GM04503 (cell line): ENCODE measurements at regions not wholly inside any gene's neighbourhood (a gene's known extent, or its start where the extent isn't known, plus 50 kb on each side); places are given as distances from the start of the nearest gene placed in this dataset.

Experiments
- DNase-seq: peaks from one replicate; pipeline ENCODE4 v3.0.0-alpha.2; 2012; ENCODE audit warnings: low read depth

DNA sequence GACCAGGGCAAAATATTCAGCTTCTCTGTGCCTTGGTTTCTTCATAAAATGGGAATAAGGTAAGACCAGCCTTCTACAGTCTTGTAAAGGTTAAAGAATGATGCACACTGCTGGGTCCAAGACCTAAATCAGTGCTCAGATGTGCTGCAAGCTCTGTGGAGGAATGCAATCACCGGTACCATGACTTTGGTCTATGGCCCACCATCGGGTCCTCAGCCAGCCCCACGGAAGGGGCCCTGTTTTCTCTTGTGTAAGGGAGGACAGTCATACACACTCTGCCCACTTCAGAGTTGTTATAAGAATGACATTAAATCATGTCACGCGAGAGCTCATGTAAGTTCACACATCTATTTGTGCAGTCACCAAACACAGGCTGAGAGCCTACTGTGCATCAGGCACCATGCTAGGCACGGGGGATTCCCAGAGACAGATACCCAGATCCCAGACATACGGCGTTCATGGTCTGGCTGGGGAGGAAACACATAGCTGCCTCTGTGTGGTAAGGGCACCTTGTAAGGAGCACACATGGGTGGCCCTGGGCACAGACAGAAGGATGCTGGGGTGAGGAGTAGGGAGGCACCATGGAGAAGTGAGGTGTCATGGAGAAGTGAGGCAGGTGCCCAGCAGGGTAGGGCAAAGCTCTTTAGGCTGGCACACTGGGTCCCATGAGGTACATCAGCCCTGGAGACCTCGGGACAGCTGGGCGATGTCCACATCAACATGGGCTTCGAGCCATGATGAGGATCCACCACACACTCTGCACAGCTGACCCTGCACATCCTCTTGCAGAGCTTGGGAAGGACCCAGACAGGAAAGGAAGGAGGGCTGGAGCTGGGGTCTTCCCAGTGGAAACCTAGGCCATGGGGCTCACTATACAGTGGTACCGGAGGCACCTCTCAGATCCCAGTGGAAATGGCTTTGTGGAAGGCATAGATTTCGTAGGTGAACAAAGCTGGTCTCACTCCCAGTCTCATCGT is 190.4 kb upstream of the DIO3 start:
- no peak for DNase-seq

DNA sequence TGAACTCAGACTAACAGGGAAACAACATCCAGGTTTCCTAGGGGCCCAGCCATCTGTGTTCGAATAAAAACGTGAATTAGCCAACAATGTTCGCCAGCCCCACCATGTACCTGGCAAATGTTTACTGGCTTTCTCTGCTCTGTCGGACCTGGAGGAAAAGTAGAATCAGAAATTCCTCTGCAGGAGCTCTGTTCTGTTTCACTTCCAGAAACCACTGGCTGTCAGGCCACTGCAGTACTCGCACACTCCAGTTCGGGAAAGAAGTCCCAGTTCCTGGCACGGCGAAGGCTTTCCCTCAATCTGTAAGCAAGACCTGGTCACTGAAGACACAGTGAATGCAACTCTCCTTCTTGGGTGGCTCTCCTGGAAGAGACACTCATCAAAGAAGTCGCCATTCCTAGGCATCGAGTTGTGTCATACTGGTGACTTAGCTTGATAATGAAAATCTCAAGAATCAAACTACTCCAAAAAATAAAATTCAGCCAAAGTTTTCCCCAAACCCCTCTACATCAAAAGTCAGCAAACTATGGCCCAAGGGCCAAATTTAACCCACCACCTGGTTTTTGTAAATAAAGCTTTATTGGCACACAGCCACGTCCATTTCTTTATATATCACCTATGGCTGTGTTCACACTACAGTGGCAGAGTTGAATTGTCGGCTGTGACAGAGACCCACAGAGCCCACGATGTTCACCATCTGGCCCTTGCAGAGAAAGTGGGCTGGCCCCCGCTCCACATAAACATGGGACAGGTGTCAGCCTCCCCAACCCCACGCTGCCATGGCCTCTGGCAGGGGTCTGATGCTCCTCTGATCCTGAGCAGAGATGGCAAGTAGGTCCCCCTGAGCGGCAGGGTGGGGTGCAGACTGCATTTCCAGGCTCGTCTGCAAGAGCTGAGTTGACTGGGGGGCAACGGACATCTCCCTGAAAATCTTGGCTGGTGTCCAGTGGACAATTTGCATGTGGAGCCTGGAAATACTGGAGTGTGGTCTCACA is 189.2 kb upstream of the DIO3 start:
- no peak for DNase-seq

DNA sequence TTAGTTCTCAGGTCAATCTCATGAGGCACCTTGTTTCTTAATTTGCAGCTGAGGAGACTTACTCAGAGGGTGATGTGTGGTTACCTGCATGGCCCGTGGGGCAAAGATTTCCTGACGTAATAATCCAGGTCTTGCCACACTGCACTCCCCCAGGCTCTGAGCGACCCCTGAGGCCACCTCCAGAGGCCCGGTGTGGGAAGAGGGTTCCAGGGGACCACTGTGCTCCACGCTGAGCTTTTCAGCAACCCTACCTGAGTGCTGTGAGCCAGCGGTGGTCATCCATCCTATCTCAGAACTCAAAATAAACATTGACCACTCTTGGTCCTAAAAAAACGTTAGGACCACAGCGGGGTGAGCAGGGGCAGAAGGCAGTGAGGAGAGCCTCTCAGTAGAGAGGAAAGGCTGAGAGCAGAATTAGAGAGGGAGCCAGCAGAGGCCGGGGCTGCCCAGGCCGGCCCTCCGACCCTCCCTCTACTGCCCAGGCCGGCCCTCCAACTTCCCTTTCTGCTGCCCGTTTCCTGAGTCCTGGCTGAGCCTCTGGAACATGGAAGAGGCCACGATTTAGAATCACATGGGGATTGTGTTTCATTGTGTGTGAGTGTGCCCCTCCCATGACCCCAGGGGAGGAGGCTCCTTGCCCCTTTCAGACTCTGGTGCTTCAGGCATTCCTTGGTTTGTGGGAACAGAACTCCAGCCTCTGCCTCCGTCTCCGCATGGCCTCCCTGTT is 188.2 kb upstream of the DIO3 start:
- DNase-seq: no peak

DNA sequence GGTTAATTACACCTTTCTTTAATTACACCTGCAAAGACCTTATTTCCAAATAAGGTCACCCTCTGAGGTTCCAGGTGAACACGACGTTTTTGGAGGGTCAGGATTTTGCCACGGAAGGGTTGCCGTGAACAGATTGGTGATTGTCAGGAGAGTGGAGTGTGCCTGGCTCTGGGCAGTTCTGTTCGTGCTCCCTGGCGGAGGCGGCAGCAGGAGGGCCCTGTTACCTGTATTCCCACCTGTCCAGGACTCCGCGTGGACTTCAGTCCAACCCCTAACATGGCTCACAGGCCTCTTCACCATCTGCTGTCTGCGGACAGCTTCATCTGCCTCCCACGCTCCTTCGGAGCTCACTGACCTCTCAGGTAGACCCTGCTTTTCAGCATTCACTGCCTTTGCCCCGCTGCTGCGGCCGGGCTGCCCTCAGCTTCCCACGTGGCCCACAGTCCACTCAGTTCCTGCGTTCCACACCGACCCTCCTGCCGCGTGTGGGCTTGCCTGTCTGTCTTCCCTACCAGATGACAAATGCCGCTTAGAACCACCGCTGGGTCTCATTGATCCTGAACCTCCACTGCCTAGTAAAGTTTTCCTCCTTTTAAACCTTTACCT is 187.5 kb upstream of the DIO3 start:
- no peak for DNase-seq

DNA sequence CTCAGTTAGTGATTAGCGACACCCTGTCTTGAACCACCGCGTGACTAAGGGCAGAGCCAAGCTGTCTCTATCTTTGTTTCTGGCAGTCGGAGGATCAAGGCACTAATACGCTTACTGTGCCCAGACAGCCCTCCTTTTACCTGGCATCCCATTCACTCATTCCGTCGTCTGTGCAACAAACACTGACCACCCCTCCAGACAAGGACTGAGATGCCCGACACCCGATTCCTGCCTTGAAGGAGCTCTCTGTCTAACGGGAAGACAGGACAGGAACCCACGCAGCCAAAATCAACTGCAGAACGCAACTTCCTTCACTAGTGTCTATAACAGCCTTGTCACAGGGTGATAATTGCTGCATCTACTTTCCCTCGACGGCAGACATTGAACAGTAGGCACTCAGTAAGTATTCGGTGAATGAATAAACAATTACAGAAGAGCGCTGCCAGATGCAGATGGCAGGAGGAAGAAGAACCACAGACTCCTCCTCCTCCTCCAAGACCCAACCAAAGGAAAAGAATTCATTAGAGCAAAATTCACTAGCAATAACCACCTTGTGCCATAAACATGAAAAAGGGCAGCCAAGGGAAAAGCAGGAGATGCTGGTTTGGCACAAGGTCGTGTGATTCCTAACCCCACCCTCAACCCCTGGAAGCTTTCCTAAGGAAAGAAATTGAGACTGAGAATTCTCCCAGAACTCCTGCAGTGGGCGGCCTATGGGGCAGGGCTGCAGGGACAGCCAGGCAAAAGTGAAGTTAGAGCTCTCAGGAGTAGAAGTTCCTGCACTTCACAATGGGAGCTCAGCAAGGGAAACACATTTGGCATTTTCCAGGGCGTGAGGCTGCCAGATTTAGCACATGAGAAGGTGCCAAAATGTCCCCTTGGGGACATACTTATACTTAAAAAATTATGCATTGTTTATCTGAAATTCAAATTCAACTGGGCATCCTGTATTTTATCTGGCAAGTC is 186.6 kb upstream of the DIO3 start:
- DNase-seq: no peak

DNA sequence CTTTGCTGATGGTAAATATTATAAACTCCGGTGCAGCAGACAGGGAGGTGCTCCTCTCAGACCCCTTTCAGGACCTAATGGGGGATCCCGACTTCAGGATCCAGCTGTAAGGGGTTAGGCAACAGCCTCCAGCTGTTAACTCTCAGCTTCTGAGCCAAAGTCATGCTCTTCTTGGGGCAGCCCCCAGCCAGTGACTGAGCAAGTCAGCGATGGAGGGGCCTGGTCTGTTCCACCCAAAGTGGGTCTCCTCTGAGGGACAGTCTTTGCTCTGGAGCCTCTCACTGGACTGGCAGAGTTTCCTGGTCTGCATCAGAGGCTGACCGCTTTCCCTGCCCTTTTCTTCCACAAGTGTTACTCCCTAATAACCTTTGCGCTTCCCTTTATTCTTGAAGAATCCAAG is 184.2 kb upstream of the DIO3 start:
- DNase-seq: no peak

DNA sequence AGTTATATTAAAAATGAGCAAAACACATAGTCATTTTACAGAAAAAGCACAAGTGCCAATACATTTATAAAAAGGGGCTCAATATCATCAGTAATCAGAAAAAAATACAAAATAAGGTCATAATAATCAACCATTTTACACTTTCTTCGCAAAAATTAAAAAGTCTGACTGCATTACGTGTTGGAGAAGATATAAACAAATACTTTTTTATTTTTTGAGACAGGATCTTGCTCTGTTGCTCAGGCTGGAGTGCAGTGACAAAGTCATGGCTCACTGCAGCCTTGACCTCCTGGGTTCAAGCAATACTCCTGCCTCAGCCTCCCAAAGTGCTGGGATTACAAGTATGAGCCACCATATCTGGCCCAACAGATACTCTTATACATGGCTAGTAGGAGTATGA is 181.5 kb upstream of the DIO3 start:
- DNase-seq: no peak

DNA sequence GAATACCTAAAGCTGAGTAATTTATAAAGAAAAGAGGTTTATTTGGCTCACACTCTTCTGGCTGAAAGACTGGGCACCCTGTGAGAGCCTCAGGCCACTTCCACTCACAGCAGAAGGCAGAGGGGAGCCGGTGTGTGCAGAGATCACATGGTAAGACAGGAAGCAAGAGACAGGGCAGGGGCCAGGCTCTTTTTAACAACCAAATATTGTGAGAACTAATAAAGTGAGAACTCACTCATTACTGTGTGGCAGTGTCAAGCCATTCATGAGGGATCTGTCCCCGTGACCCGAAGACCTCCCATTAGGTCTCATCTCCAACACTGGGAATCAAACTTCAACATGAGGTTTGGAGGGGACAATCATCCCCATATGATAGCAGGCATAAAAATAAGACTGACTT is 180.8 kb upstream of the DIO3 start:
- no peak for DNase-seq

DNA sequence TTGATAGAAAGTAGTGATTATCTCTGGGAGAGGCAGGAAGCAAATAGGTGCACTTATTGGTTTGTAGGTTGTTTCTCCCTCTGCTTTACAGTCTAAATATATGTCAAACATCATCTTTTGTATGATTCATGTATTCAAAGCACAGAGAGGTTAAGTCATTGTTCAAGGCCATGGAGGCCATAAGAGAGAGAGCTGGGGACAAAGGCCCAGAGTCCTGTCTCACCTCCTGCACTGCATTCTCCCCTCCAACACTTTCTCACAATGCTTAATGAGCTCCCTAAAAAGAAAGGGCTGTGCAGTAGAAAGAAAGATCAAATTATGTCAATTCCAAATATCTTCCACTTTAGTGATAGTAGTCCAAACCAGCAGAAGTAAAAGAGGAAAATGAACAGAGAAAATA is 180.4 kb upstream of the DIO3 start:
- no peak for DNase-seq

DNA sequence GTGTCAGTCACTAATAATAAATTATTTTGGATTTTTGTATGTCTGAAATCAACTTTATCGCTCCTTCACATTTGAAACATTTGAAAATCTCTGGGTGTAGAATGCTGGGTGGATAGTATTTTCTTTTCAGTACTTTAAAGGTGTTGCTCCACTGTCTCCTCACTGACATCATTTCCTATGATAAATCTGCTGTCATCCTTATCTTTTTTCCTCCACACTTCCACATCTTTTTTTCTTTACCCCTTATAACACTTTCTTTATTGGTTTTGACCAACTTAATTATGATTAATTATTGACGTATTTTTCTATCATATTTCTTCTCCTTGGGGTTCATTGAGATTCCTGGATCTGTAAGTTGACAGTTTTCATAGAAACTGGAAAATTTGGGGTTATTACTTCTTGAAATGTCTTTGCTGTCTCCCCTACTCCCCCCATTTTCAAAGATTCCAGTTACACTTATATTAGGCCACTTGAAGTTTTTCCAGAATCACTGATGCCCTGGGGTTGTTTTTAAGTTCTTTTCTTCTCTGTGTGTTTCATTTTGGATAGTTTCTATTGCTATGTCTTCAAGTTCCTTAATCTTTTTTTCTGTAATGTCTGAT is 177.5 kb upstream of the DIO3 start:
- no peak for DNase-seq

DNA sequence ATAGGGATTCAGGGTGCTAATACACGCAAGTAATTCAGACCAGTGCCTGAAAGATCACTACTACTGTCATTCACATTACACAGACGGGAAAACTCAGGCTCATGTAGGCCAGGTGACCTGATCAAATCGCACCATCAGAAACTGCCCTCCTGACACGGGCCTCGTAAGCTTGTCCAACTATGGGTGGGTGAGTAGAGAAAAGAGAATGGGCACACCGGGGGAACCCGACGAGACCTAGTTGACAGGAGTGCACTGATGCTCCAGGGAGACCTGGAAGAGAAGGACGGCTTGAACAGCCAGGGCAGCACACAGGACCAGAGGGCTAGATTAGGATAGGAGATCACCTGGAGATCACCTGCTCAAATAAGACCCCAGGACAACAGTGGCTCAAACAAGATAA is 166.9 kb upstream of the DIO3 start:
- no peak for DNase-seq

DNA sequence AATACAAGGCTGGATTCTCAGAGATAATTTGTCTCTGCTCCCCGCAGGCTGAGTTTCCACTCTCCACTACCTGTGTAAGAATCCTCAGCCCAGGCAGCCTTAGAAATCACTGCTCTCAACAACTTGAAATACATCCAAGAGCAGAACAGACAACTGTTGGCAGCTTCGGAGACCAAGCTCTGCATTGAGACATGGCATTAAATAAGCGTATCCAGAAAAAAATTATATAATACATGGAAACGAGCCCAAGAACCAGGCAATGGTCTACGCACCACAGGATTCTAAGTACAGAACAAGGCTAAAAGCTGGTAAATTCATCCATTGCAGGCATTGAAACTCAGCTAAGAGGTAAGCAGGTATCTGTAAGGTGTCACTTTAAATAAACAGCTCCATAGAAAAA is 165.5 kb upstream of the DIO3 start:
- no peak for DNase-seq

DNA sequence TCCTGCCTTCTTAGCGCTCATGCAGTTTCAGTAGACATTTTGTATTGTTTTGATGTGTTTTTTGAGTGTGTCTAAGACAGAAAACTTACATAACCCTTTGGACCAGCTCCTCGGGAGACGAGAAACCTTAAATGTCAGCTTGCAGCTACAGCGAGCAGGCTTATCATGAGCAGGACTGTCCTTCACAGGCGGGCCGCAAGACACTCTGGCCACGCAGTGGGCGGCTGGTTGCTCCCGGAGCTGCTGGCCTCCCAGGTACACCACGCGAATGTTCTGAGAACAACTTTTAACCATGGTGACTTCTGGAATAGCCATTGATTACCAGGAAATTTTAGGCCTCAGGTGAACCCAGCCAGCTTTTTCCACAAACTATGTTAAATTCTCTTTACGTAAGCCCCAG is 164.1 kb upstream of the DIO3 start:
- no peak for DNase-seq

DNA sequence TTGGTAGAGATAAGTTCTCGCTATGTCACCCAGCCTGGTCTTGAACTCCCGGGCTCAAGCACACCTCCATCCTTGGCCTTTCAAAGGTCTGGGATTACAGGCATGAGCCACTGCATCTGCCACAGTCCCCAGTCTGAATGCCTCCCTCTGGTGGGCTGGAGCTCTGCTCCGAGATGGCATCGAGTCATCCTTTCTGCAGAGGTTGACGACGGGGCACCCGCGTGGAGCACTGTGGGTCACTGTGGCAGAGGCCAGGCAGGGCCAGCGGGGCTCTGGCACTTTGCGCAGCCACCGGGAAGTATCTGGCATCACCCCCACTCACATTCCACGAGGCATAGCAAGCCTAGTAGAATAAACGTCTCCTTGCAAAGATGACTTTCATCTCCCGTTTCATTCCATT is 163.3 kb upstream of the DIO3 start:
- DNase-seq: no peak

DNA sequence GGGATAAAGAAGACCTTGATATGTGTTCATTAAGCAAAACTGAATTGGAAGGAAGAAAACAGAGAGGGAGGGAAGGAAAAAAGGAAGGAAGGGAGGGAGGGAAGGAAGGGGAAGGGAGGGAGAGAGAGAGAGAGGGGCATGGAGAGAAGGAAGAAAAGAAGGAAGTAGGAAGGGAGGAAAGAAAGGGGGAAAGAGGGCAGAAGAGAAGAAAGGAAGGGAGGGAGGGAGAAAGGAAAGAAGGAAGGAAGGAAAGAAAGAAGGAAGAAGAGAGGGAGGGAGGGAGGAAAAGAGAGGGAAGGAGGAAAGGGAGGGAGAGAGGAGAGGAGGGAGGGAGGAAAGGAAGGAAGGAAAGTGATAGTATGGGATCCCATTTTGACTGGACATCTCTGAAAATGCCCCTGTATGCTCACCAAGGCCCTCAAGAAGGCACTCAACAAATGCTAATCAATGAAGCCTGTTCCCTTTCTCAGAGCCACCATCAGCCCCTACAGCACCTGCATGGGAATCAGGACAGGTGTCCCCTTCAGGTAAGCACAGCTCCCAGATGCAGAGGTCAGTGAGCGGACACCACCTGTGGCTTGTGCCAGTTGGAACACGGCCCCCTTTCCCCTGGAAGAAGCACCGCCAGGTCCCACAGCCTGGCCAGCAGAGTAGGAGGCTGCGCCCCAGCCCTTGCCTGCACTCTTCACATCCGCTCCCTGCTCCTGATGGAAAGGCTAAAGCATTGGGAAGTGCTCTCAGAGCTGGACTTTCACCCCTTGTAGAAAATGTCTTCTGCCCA is 161.4 kb upstream of the DIO3 start:
- no peak for DNase-seq

DNA sequence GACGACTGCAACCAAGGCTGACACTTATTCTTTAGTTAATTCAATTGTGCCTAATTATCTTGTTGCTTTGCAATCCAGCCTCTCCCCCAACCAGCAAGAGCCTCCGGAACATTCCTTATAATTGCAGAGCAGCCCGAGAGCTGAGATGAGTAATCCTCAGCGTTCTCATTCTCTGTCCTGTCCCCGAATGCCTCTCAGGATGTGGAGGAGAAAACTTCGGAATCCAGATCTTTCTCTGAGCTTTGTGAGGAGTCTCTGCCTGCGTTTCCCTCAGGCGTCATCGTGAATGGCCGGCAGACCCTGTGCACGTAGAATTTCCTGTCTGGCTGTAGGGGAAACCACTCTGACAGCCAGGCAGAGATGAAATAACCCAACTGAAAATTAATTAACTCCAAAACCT is 160.5 kb upstream of the DIO3 start:
- DNase-seq: no peak

DNA sequence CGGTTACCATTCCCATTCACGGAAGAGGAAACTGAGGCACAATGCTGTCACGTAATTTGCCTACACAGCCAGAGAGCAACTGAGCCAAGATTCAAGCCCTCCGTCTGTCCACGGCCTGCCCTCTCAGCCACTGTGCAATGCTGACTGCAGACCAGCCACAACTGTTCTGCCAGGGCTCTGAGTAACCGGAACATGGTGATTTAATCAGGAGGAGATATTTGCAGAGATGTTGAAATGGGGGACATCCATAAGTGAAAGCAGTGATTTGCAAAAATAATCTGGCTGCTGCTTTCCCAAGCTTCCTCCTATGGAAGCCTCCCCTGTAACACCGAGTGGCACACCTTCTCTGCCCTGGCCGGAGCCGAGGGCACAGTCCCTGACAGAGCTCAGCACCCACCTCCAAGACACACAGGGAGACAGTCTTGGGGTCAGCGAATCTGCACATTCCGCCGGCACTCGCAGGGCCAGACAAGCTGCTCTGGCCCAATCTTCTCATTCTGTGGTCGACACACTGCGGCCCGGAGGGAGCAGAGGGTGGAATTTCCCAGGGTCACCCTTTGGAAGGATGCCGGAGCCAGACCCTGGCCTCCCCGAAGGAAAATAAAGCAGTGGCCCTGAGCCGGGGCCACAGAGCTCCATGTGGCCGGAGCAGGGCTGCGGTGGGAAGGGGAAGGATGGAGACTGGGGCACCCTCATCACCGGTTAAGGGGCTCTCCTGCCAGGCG is 158.2 kb upstream of the DIO3 start:
- no peak for DNase-seq

DNA sequence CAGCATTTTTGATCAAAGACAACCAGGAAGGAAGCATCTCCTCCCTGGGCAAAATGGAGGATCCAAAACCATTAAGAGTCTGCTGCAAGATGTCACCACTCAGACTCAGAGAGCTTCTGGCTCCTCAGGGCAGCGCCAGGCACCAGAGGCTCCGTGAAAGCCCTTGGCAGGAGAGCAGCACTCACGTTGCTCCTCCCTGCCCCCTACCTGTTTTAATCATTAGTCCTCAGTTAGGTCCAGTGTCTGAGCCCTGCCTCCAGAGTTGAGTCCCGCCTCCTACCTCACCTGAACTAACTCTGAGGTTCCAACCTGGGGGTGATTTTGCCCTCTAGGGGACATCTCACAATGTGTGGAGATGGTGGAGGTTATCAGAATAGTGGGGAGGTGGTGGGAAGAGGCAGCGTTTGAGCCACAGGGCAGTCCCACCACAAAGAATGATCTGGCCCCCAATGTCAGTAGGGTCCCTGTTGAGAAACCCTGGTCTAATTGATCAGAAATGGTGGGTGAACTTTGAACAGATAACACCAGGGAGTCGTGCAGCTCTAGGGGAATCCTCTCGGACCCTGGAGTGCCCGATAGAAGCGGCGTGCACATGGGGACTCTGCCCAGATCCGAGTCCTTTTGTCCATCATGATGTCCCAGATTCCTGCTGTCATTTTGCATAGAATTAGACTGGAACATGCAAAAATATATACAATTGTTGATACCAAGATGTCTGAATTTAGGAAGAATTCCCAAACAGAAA is 156.7 kb upstream of the DIO3 start:
- DNase-seq: no peak
